OCI-LY7 (cell line): ENCODE measurements at regions not wholly inside any gene's neighbourhood (a gene's known extent, or its start where the extent isn't known, plus 50 kb on each side); places are given as distances from the start of the nearest gene placed in this dataset.

ENCODE experiments used
- BruUV-seq: library from RNA; stranded (reverse); fragments of 400-500 nt; replicated peaks from 2 replicates; lab custom pipeline; 2021; lab: Mats Ljungman, UMichigan
- CTCF ChIA-PET: fragments of 300-600 bp; sonication (Branson Sonifier 250); formaldehyde crosslinking; loops from one replicate; lab custom pipeline; 2022; ENCODE audit warnings: antibody characterized with exemption; ENCODE audit not compliant: unreplicated experiment; lab: Charles Lee
- POLR2A ChIA-PET: fragments of 300-600 bp; sonication (Branson Sonifier 250); formaldehyde crosslinking; loops from one replicate; lab custom pipeline; 2022; ENCODE audit warnings: antibody characterized with exemption; lab: Charles Lee
- DNase-seq: peaks from one replicate; pipeline ENCODE4 v3.0.0-alpha.2; 2015; ENCODE audit warnings: low spot score
- H2AFZ ChIP-seq: fragments of 200-600 bp; sonication (generic), shearing (Covaris generic); 2 replicates; pipeline ENCODE4 v1.6.1; 2014; ENCODE audit warnings: mild to moderate bottlenecking, antibody characterized with exemption, low read length, moderate library complexity
- H3K27ac ChIP-seq: fragments of 200-600 bp; sonication (generic); 2 replicates; pipeline ENCODE4 v1.5.1; 2014; ENCODE audit warnings: mixed run types, low read depth, mild to moderate bottlenecking, moderate library complexity, low read length, inconsistent platforms; ENCODE audit not compliant: poor library complexity, severe bottlenecking
- H3K36me3 ChIP-seq: fragments of 200-600 bp; sonication (generic); 2 replicates; pipeline ENCODE4 v1.6.1; 2014; ENCODE audit warnings: mild to moderate bottlenecking, antibody characterized with exemption, low read length, moderate library complexity, mixed read lengths; ENCODE audit not compliant: insufficient read depth
- H3K4me1 ChIP-seq: fragments of 200-600 bp; sonication (generic); 2 replicates; pipeline ENCODE4 v1.5.1; 2014; ENCODE audit warnings: mild to moderate bottlenecking, low read length; ENCODE audit not compliant: insufficient read depth, poor library complexity, severe bottlenecking
- H3K4me2 ChIP-seq: fragments of 200-600 bp; sonication (generic); 2 replicates; pipeline ENCODE4 v1.6.1; 2014; ENCODE audit warnings: mild to moderate bottlenecking, low read length
- H3K4me3 ChIP-seq: fragments of 200-600 bp; sonication (generic); 2 replicates; pipeline ENCODE4 v1.5.1; 2014; ENCODE audit warnings: mild to moderate bottlenecking, low read depth, low read length; ENCODE audit not compliant: poor library complexity, severe bottlenecking
- H3K79me2 ChIP-seq: fragments of 200-600 bp; sonication (generic); 2 replicates; pipeline ENCODE4 v1.6.1; 2016; ENCODE audit warnings: low read depth, mild to moderate bottlenecking, low read length, moderate library complexity, mixed read lengths; ENCODE audit not compliant: insufficient read depth
- H3K9me2 ChIP-seq: fragments of 200-600 bp; sonication (generic); 2 replicates; pipeline ENCODE4 v1.6.1; 2016; ENCODE audit warnings: mild to moderate bottlenecking, low read length, mixed read lengths; ENCODE audit not compliant: insufficient read depth
- H3K9me3 ChIP-seq: fragments of 200-600 bp; sonication (generic); 2 replicates; pipeline ENCODE4 v1.6.1; 2014; ENCODE audit warnings: mild to moderate bottlenecking, mixed run types, low read length, mixed read lengths
- H4K20me1 ChIP-seq: fragments of 200-600 bp; sonication (generic); 2 replicates; pipeline ENCODE4 v1.6.1; 2014; ENCODE audit warnings: mild to moderate bottlenecking, antibody characterized with exemption, low read length, moderate library complexity, mixed read lengths; ENCODE audit not compliant: insufficient read depth
- EZH2phosphoT487 ChIP-seq: fragments of 200-600 bp; sonication (generic); IDR thresholded peaks from 2 replicates; pipeline ENCODE4 v1.6.1; 2018; ENCODE audit warnings: low read depth, borderline replicate concordance, mild to moderate bottlenecking, mixed run types, antibody characterized with exemption, low read length, moderate library complexity, mixed read lengths
- intact Hi-C: fragments of 100-400 bp; cut with micrococcal nuclease; formaldehyde crosslinking; loops from one replicate; pipeline ENCODE4 v1.10.0; 2022; ENCODE audit not compliant: unreplicated experiment
- TF ChIP-seq, protein P1 (sequence below): fragments of 200-600 bp; sonication (generic); conservative IDR thresholded peaks from 2 replicates; pipeline ENCODE4 v1.5.1; 2014; ENCODE audit warnings: mild to moderate bottlenecking, antibody characterized with exemption, low read length, moderate library complexity, mixed read lengths

DNA sequence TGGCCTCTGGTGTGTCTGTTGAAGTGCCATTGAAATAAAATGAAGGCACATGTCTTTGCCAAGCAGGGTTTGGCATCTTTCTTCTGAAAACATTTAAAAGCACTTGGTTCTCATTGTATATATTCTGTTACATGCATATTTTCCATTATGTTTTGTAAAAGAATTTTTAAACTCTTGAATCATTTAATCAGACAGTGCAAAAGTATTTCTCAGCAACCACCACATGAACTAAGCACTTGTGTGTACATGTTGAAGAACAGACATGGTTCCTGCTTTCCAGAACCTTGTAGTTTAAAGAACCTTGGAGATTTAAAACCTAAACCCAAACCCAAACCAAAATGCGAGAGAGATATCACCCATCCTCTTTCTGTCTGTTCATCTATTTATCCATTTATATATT lies 220.3 kb upstream of the GIMD1 start:
- no peak for DNase-seq
- intact Hi-C loops = no loop called here
- Histone ChIP-seq H3K36me3 (no peaks in the 10 kb centered on the region), H4K20me1 (no peaks in the 10 kb centered on the region), H3K27ac (no peak overlapping the region), H3K4me1 (no peaks in the 10 kb centered on the region), H3K4me2 (no peak overlapping the region), H3K79me2 (no peaks in the 10 kb centered on the region), H3K4me3 (no peak overlapping the region), H3K9me2 (no peaks in the 10 kb centered on the region), H3K9me3 (no peaks in the 10 kb centered on the region), H2AFZ (no peak overlapping the region)
- no TSS peak for BruUV-seq
- CTCF ChIA-PET = no interaction called here
- POLR2A ChIA-PET = no interaction called here
- TF ChIP-seq, protein P1, sequence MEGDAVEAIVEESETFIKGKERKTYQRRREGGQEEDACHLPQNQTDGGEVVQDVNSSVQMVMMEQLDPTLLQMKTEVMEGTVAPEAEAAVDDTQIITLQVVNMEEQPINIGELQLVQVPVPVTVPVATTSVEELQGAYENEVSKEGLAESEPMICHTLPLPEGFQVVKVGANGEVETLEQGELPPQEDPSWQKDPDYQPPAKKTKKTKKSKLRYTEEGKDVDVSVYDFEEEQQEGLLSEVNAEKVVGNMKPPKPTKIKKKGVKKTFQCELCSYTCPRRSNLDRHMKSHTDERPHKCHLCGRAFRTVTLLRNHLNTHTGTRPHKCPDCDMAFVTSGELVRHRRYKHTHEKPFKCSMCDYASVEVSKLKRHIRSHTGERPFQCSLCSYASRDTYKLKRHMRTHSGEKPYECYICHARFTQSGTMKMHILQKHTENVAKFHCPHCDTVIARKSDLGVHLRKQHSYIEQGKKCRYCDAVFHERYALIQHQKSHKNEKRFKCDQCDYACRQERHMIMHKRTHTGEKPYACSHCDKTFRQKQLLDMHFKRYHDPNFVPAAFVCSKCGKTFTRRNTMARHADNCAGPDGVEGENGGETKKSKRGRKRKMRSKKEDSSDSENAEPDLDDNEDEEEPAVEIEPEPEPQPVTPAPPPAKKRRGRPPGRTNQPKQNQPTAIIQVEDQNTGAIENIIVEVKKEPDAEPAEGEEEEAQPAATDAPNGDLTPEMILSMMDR = no peak

DNA sequence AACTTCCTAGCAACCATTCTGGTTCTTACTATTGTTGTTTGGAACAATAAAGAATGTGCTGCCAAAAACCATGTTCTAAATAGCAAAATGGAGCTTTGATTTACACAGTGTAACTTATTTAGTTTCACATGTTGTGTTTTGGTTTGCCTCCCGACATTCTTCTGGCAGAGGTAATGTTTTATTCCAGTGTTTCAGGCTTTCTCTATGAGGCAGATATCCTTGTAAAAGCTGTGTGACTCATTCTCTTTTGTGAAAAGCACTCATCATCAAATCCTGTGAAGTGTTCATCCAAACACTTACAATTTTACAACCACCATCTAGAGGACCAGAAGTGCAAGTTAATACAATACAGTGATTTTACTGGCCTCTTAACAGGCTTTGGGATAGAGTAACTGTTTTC lies 219.0 kb upstream of the GIMD1 start:
- no TSS peak for BruUV-seq
- Histone ChIP-seq H3K9me3 (no peaks in the 10 kb centered on the region), H3K4me1 (no peaks in the 10 kb centered on the region), H3K79me2 (no peaks in the 10 kb centered on the region), H3K9me2 (no peaks in the 10 kb centered on the region), H3K4me3 (no peak overlapping the region), H3K27ac (no peak overlapping the region), H4K20me1 (no peaks in the 10 kb centered on the region), H3K4me2 (no peak overlapping the region), H2AFZ (no peak overlapping the region), H3K36me3 (no peaks in the 10 kb centered on the region)
- intact Hi-C loops = no loop called here
- POLR2A ChIA-PET = no interaction called here
- TF ChIP-seq, protein P1 = no peak
- TF ChIP-seq EZH2phosphoT487 = no peak
- CTCF ChIA-PET = interaction anchor here (0.5 kb wide), 1 partner anchor 1067 kb away, joined by 3 read pairs; no protein-coding TSS in a partner anchor
- no peak for DNase-seq

DNA sequence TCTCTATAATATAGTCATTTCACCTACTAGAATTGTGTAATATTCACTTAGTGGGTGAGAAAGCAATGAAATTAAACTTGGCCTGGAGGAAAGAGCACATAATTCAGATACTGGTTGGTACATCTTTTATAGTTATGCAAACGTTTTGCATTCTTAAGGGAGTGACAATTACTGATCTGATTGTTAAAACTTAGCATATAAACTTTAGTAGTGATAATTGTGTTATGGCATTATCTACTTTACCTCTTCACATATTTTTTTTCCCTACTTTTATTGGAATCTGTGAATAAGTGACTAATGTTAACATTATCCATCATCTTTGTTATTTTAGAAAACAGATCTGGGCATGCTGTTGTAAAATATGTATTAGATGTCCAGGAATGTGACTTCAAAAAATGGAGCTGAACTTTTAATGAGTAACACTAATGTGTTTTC lies 217.4 kb upstream of the GIMD1 start:
- Histone ChIP-seq H3K36me3 (no peaks in the 10 kb centered on the region), H4K20me1 (no peaks in the 10 kb centered on the region), H3K4me2 (no peak overlapping the region), H3K4me1 (no peaks in the 10 kb centered on the region), H3K27ac (no peak overlapping the region), H3K79me2 (no peaks in the 10 kb centered on the region), H3K9me2 (no peaks in the 10 kb centered on the region), H3K9me3 (no peaks in the 10 kb centered on the region), H2AFZ (no peak overlapping the region), H3K4me3 (no peak overlapping the region)
- TF ChIP-seq, protein P1 = no peak
- no peak for TF ChIP-seq EZH2phosphoT487
- ChIA-PET POLR2A (no interaction called here), CTCF (no interaction called here)
- BruUV-seq = no TSS peak
- DNase-seq = no peak
- intact Hi-C loops = no loop called here
